Neural crest cell (in vitro differentiated cells): ENCODE measurements at regions not wholly inside any gene's neighbourhood (a gene's known extent, or its start where the extent isn't known, plus 50 kb on each side); places are given as distances from the start of the nearest gene placed in this dataset.

Experiments
- DNase-seq: peaks from one replicate; pipeline ENCODE4 v3.0.0; 2021; ENCODE audit warnings: low read depth, mixed read lengths, low spot score
- H3K27ac Mint-ChIP-seq: one replicate; pipeline ENCODE4 v1.8.0; 2021; ENCODE audit warnings: mild to moderate bottlenecking, mixed read lengths; ENCODE audit not compliant: unreplicated experiment
- H3K27me3 Mint-ChIP-seq: 2 replicates; pipeline ENCODE4 v1.8.0; 2021; ENCODE audit warnings: low read depth, mild to moderate bottlenecking, mixed read lengths
- H3K36me3 Mint-ChIP-seq: 2 replicates; pipeline ENCODE4 v1.8.0; 2021; ENCODE audit warnings: low read depth, mild to moderate bottlenecking, mixed read lengths
- H3K4me1 Mint-ChIP-seq: 2 replicates; pipeline ENCODE4 v1.8.0; 2021; ENCODE audit warnings: mixed read lengths
- H3K4me3 Mint-ChIP-seq: one replicate; pipeline ENCODE4 v1.8.0; 2021; ENCODE audit warnings: mild to moderate bottlenecking, mixed read lengths
- H3K9me3 Mint-ChIP-seq: 2 replicates; pipeline ENCODE4 v1.8.0; 2021; ENCODE audit warnings: mixed read lengths
- CTCF ChIP-seq: fragments of 200-600 bp; sonication (generic); conservative IDR thresholded peaks from 2 replicates; pipeline ENCODE4 v1.5.0; 2021; ENCODE audit warnings: antibody characterized with exemption, mild to moderate bottlenecking

GRCh38 chr4:130422261-130422660, 1326.3 kb downstream of the C4orf33 start:
- DNase-seq, result no peak
- H3K27me3 Mint-ChIP-seq, result no peaks in the 10 kb centered on the region
- no peak overlapping the region for H3K27ac Mint-ChIP-seq
- peaks cover 4% of the 10 kb centered on the region for H3K4me1 Mint-ChIP-seq
- H3K36me3 Mint-ChIP-seq, result no peaks in the 10 kb centered on the region
- H3K4me3 Mint-ChIP-seq, result no peak overlapping the region
- peaks cover 3% of the 10 kb centered on the region for H3K9me3 Mint-ChIP-seq
- no peak for TF ChIP-seq CTCF

GRCh38 chr4:130424211-130424610, 1328.3 kb downstream of the C4orf33 start:
- H3K27me3 Mint-ChIP-seq, result no peaks in the 10 kb centered on the region

DNA sequence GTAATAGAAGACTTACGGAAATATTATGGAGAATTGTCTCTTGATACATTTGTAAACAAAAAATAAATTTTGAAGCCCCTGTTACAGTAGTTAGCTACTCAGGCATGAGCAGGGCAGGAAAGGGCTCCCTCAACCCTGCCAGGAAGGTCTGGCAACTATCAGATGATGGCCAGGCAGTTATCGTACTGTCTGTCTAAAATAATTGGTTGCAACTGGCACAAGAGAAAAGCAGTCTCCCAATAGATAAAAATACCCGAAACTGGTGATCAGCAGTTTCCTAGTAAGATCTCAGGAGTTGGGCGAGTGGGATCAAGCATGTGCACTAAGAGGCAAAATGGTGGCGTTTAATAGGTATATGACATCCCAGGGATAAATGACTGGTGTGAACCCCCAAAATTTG, 1336.3 kb downstream of the C4orf33 start:
- Mint-ChIP-seq H3K9me3 (peaks cover 5% of the 10 kb centered on the region), H3K27me3 (no peaks in the 10 kb centered on the region), H3K27ac (no peak overlapping the region), H3K4me1 (no peaks in the 10 kb centered on the region), H3K4me3 (no peak overlapping the region), H3K36me3 (no peaks in the 10 kb centered on the region)
- TF ChIP-seq CTCF, result no peak
- DNase-seq, result no peak

More at GRCh38 chr4:130424211-130424610, 1328.3 kb downstream of the C4orf33 start:
- peaks cover 3% of the 10 kb centered on the region for H3K9me3 Mint-ChIP-seq
- H3K27ac Mint-ChIP-seq, result no peak overlapping the region
- no peak for TF ChIP-seq CTCF
- H3K4me1 Mint-ChIP-seq, result peaks cover 4% of the 10 kb centered on the region
- H3K36me3 Mint-ChIP-seq, result no peaks in the 10 kb centered on the region
- no peak overlapping the region for H3K4me3 Mint-ChIP-seq
- DNase-seq, result no peak

GRCh38 chr4:130449741-130450140, 1353.8 kb downstream of the C4orf33 start:
- no peaks in the 10 kb centered on the region for H3K36me3 Mint-ChIP-seq
- no peak for DNase-seq
- H3K4me3 Mint-ChIP-seq, result no peak overlapping the region
- no peaks in the 10 kb centered on the region for H3K4me1 Mint-ChIP-seq
- TF ChIP-seq CTCF, result no peak
- no peak overlapping the region for H3K27ac Mint-ChIP-seq
- H3K9me3 Mint-ChIP-seq, result peaks cover 13% of the 10 kb centered on the region
- H3K27me3 Mint-ChIP-seq, result no peaks in the 10 kb centered on the region

- H3K27me3 Mint-ChIP-seq, result no peaks in the 10 kb centered on the region
- H3K4me3 Mint-ChIP-seq, result no peak overlapping the region
- no peak for DNase-seq
- H3K9me3 Mint-ChIP-seq, result no peaks in the 10 kb centered on the region
- no peak overlapping the region for H3K27ac Mint-ChIP-seq
- no peak for TF ChIP-seq CTCF
- no peaks in the 10 kb centered on the region for H3K36me3 Mint-ChIP-seq
- peaks cover 8% of the 10 kb centered on the region for H3K4me1 Mint-ChIP-seq
Observed at GRCh38 chr4:130468340-130468739, 1372.4 kb downstream of the C4orf33 start.

DNA sequence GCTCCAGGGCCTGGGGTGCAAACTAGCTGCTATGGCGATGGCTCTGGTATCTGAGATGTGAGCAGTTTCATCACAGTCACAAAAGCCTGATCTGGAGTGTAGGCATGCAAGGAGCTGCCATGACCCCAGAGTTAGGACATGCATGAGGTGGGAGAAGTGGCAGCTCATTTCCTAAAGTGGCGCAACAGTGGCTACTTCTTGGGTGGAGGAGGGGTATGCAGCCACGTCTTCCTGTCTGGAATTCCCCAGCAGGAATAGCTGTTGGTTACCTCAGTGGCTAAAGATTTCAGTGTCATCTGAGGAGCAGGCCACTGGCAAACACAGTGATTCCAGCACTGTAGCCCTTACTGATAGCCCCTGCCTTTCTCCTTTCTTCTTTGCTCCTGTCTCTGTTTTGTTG, 1382.5 kb downstream of the C4orf33 start:
- Mint-ChIP-seq H3K36me3 (no peaks in the 10 kb centered on the region), H3K27me3 (no peaks in the 10 kb centered on the region), H3K27ac (no peak overlapping the region), H3K4me3 (no peak overlapping the region), H3K4me1 (no peaks in the 10 kb centered on the region), H3K9me3 (no peaks in the 10 kb centered on the region)
- no peak for TF ChIP-seq CTCF
- DNase-seq, result no peak
